ENCODE measurements at regions not wholly inside any gene's neighbourhood (a gene's known extent, or its start where the extent isn't known, plus 50 kb on each side); places are given as distances from the start of the nearest gene placed in this dataset.

DNA sequence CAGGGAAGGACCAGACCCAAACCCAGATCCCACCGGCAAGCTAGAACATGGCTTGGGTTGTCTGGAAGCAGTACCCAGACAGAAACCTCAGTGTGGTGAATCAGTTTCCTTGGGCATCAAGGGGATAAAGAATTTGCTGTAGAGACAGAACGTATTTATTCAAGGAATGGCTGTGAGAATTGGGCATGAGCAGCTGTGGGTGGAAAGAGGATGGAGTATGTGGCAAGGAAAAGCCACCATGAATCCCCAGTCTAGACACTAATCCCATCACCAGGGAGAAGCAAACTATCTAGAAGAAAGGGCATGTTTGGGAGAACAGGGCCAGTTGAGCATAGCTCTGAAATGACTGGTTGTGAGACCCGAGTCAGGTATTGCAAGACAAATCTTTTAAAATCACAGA is 109.2 kb downstream of the TOMM20 start:
- TF ChIP-seq POLR2A (IDR thresholded peaks at IDR 0.05), result no peak
- TF ChIP-seq POLR2AphosphoS5 (IDR thresholded peaks at IDR 0.05), result no peak
- TF ChIP-seq, protein P1, sequence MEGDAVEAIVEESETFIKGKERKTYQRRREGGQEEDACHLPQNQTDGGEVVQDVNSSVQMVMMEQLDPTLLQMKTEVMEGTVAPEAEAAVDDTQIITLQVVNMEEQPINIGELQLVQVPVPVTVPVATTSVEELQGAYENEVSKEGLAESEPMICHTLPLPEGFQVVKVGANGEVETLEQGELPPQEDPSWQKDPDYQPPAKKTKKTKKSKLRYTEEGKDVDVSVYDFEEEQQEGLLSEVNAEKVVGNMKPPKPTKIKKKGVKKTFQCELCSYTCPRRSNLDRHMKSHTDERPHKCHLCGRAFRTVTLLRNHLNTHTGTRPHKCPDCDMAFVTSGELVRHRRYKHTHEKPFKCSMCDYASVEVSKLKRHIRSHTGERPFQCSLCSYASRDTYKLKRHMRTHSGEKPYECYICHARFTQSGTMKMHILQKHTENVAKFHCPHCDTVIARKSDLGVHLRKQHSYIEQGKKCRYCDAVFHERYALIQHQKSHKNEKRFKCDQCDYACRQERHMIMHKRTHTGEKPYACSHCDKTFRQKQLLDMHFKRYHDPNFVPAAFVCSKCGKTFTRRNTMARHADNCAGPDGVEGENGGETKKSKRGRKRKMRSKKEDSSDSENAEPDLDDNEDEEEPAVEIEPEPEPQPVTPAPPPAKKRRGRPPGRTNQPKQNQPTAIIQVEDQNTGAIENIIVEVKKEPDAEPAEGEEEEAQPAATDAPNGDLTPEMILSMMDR (IDR thresholded peaks at IDR 0.05), result no peak
- no peak for TF ChIP-seq EP300 (IDR thresholded peaks at IDR 0.05)
